ENCODE measurements at regions not wholly inside any gene's neighbourhood (a gene's known extent, or its start where the extent isn't known, plus 50 kb on each side); places are given as distances from the start of the nearest gene placed in this dataset.

DNA sequence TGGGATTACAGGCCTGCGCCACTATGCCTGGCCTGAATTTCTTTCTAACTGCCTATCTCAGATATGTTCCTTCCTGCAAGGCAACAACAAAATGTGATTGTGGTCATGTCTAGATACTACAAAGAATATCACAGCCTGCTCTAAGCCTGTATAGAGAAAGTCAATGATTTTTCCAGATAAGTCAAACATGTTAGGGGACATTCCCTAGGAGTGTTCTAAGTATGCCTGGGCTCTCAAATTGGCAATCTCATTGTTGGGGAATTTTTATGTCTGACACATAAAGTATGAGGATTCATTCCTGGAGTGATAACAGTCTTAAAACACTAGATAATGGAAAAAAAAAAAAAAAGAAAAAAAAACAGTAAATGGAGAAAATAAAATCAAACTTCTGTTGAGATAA lies 406.1 kb downstream of the GATA3 start:
- no peak for DNase-seq (ENCODE audit: extremely low read depth in 1 of 2, low read depth in 1 of 2)

DNA sequence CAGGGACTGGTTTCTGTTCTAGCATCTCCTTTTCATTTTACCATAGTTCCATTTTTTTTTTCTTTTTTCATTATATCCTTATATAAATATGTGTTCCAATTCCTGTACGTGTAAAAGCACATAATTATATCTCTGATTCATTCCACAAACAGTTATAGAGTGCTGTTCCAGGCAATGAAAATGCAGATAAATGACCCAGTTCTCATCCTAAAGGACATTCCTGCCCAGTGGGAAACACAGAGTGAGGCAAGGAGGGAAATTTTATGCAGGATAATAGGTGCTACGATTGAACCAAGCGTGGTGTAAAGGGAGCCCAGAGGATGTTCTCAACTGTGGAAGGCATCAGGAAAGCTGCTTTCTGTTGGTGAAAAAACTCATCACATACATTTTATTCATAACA lies 408.1 kb downstream of the GATA3 start:
- no peak for DNase-seq (ENCODE audit: extremely low read depth in 1 of 2, low read depth in 1 of 2)

GRCh38 chr10:8463853-8464252 lies 409.4 kb downstream of the GATA3 start:
- DNase-seq (ENCODE audit: extremely low read depth in 1 of 2, low read depth in 1 of 2) = no peak

GRCh38 chr10:8468477-8468876 lies 414.0 kb downstream of the GATA3 start:
- no peak for DNase-seq (ENCODE audit: extremely low read depth in 1 of 2, low read depth in 1 of 2)

- no peak for DNase-seq (ENCODE audit: extremely low read depth in 1 of 2, low read depth in 1 of 2)
Observed at GRCh38 chr10:8473205-8473604, 418.7 kb downstream of the GATA3 start.

GRCh38 chr10:8477300-8477699 lies 422.8 kb downstream of the GATA3 start:
- DNase-seq (ENCODE audit: extremely low read depth in 1 of 2, low read depth in 1 of 2) = no peak

GRCh38 chr10:8481718-8482504 lies 427.4 kb downstream of the GATA3 start:
- no peak for DNase-seq (ENCODE audit: extremely low read depth in 1 of 2, low read depth in 1 of 2)

DNA sequence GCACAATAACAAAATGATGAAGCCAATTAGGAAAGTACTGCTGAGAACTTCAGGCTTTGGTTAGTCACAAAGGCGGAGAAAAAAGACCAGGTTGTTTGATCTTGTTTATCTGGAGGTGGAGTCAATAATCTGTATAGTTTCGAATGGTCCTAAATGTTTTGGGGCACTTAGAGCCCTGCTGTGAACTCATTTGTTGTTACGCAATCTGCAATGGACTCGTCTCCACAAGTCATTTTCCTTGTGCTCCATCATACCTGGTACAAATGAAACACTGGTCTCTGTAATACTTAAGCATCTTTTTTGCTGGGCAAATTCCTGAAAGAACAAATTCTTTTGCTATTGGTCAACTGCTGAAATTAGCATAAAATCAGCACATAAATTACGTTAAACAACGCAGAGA lies 430.5 kb downstream of the GATA3 start:
- DNase-seq (ENCODE audit: extremely low read depth in 1 of 2, low read depth in 1 of 2) = no peak

- DNase-seq (ENCODE audit: extremely low read depth in 1 of 2, low read depth in 1 of 2) = no peak
Observed at GRCh38 chr10:8487346-8487745, 432.9 kb downstream of the GATA3 start.

DNA sequence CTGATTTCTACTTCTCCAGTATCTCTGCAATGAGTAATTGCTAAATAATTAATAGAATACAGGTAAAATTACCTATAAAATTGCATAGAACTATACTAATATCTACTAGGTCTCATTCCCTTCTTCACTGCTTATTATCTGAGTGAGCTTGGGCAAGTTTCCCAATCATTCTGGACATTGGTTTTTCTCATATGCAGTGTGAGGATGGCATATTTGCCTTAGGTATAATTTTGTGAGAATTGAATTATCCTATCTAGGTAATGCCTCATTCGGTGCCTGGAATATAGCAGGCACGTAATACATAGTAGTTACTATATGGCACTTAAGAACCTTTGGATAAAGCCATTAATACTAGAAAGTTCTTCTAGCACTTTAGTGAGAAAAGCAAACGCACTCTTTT lies 434.7 kb downstream of the GATA3 start:
- DNase-seq (ENCODE audit: extremely low read depth in 1 of 2, low read depth in 1 of 2) = no peak

GRCh38 chr10:8489823-8490222 lies 435.3 kb downstream of the GATA3 start:
- no peak for DNase-seq (ENCODE audit: extremely low read depth in 1 of 2, low read depth in 1 of 2)

DNA sequence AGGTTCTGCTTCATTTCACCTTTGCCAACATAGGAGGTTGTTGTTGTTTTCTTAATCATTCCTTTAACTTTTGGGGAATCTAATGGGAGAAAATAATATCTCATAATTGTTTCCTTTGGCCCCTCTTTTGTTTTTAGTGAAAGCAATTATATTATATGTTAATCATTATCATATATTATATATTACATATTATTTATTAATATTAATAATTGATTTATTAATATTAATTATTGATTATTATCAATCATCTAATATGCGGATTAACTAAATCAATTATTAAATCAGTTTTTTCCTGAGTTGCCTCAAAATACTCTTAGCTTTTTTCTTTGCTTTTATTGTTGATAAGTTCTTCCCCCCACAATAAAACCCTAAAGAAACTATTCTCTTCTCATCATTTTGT lies 443.8 kb downstream of the GATA3 start:
- no peak for DNase-seq (ENCODE audit: extremely low read depth in 1 of 2, low read depth in 1 of 2)

DNA sequence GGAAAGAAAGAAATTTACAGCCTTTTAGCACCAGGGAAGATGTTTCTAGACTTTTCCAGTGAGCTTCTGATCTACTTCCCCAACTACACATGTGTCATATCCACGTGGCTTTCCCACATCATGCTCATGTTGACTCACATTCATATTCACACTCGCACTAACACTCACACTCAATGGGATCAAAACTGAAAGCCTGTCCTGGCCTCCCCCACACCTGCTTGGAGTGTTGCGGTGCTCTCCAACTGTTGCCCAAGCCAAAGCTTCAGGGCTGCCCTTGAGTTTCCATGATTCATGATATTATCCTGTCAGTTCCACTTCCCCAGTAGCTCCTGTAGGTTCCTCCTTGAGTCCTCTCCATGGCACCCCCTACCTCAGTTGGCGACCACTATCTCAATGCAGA lies 444.4 kb downstream of the GATA3 start:
- DNase-seq (ENCODE audit: extremely low read depth in 1 of 2, low read depth in 1 of 2) = peak in 1 of 2 donors; percentile 5

DNA sequence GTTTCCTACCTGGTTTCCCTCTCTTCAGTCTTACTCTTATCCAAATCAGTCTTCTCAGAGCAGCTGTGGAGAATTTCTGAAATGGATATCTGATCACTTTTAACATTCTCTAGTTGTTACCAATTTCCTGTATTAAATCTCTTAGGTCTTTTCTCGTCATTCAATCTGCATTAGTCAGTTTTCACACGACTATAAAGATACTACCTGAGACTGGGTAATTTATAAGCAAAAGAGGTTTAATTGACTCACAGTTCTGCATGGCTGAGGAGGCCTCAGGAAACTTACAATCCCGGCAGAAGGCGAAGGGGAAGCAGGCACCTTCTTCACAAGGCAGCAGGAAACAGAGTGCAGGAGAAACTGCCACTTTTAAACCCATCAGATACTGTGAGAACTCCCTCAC lies 444.8 kb downstream of the GATA3 start:
- DNase-seq (ENCODE audit: extremely low read depth in 1 of 2, low read depth in 1 of 2) = no peak

GRCh38 chr10:8499752-8500390 lies 445.4 kb downstream of the GATA3 start:
- DNase-seq (ENCODE audit: extremely low read depth in 1 of 2, low read depth in 1 of 2) = no peak

GRCh38 chr10:8502573-8502972 lies 448.1 kb downstream of the GATA3 start:
- no peak for DNase-seq (ENCODE audit: extremely low read depth in 1 of 2, low read depth in 1 of 2)

- DNase-seq (ENCODE audit: extremely low read depth in 1 of 2, low read depth in 1 of 2) = no peak
Observed at GRCh38 chr10:8504499-8504898, 450.0 kb downstream of the GATA3 start.

GRCh38 chr10:8507156-8507555 lies 452.7 kb downstream of the GATA3 start:
- no peak for DNase-seq (ENCODE audit: extremely low read depth in 1 of 2, low read depth in 1 of 2)

DNA sequence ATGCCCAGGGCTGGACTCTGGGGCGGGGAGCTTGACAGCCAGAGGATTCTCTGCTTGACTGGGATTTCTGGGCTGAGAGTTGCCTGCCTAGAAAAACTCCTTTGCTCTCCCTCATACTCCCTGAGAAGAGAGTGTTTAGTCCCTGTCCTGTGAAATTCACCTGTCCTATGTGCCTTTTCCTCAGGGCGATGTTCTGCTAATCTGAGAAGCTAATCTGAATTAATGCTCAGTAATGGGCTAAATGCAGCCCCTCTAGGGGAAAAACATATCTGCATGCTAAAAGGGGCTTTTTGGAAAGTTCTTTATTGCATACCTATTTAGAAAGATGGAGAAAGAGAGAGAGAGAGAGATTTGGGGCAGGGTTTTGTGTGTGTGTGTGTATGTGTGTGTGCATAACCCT lies 454.4 kb downstream of the GATA3 start:
- no peak for DNase-seq (ENCODE audit: extremely low read depth in 1 of 2, low read depth in 1 of 2)

DNA sequence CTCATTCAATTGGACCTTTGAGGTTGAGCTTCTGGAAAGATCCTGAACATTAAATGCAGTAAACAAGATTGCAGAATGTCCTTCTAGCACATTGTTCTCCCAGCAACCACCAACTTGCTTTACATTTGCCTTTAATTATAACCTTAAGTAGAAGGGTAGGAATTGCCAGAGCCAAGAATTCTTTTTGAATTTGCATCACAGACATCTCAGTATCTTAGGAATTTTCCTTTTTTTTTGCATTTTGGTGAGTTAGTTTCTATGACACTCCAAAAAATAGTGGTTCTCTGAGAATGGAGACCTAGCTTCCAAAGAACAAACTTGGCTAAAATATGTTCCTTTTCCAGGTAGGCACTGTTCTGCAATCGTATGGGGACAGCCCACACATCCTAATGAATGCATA lies 456.0 kb downstream of the GATA3 start:
- no peak for DNase-seq (ENCODE audit: extremely low read depth in 1 of 2, low read depth in 1 of 2)

DNA sequence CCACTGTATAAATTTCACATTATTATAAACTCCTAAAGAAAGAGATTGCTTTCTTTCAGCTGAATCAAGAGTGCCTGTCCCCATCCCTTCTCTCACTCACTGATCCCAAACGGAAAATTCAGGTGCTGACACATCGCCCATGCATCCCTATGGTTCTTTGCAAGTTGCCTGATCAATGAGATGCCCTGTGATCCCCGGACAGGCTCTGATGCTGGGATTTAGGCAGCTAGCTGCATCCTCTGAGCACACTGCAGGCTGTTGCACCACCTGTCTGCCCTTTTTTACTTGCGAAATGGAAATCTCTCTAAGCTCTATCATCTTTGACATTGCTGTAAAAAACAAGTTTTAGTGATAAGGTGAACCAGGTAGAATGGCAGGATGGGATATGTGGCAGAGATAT lies 456.5 kb downstream of the GATA3 start:
- no peak for DNase-seq (ENCODE audit: extremely low read depth in 1 of 2, low read depth in 1 of 2)

All from stimulated activated CD8-positive, alpha-beta memory T cell treated with anti-CD3 and anti-CD28 coated beads, Interleukin-7, amount 100 ng/mL, for 48 hours (primary cell).